IMR-90 (cell line): ENCODE measurements at regions not wholly inside any gene's neighbourhood (a gene's known extent, or its start where the extent isn't known, plus 50 kb on each side); places are given as distances from the start of the nearest gene placed in this dataset.

ENCODE experiments used
- ATAC-seq: fragments of 200-7000 bp; cut with Tn5 transposase; 2 replicates; pipeline ENCODE4 v1.9.1; 2020; ENCODE audit warnings: low read depth, mild to moderate bottlenecking, moderate library complexity
- BruUV-seq: library from RNA; stranded (reverse); fragments of 400-500 nt; replicated peaks from 2 replicates; lab custom pipeline; 2021; lab: Mats Ljungman, UMichigan
- CTCF ChIA-PET: fragments of 300-600 bp; formaldehyde crosslinking; extraction: SDS; loops from one replicate; lab custom pipeline; 2021; ENCODE audit warnings: antibody characterized with exemption; lab: Yijun Ruan, JAX
- POLR2A ChIA-PET: fragments of 300-600 bp; sonication (Branson Sonifier 250); formaldehyde crosslinking; loops from one replicate; lab custom pipeline; 2022; ENCODE audit warnings: antibody characterized with exemption; ENCODE audit not compliant: unreplicated experiment; lab: Charles Lee
- DNase-seq: peaks from one replicate; pipeline ENCODE4 v3.0.0; 2013
- H2AFZ ChIP-seq: replicated peaks from 2 replicates; pipeline ENCODE3; 2013; ENCODE audit warnings: low read length, mild to moderate bottlenecking; ENCODE audit not compliant: poor library complexity
- H2AK5ac ChIP-seq: 2 replicates; pipeline ENCODE4 v1.6.1; 2013; ENCODE audit warnings: low read depth, low read length, inconsistent platforms
- H2AK9ac ChIP-seq: replicated peaks from 2 replicates; pipeline ENCODE3; 2013; ENCODE audit warnings: mild to moderate bottlenecking, low read depth, low read length, moderate library complexity; ENCODE audit not compliant: poor library complexity
- H2BK120ac ChIP-seq: 2 replicates; pipeline ENCODE4 v1.6.1; 2013; ENCODE audit warnings: low read depth, low read length, inconsistent platforms
- H2BK15ac ChIP-seq: 3 replicates; pipeline ENCODE4 v1.6.1; 2013; ENCODE audit warnings: low read depth, low read length, inconsistent platforms
- H2BK20ac ChIP-seq: 2 replicates; pipeline ENCODE4 v1.6.1; 2013; ENCODE audit warnings: low read depth, mild to moderate bottlenecking, inconsistent platforms, low read length, moderate library complexity
- H2BK5ac ChIP-seq: 2 replicates; pipeline ENCODE4 v1.6.1; 2013; ENCODE audit warnings: mild to moderate bottlenecking, low read depth, low read length, inconsistent platforms; ENCODE audit not compliant: poor library complexity, severe bottlenecking
- H3K14ac ChIP-seq: replicated peaks from 2 replicates; pipeline ENCODE4 v1.6.1; 2013; ENCODE audit warnings: low read depth, low read length, inconsistent platforms
- H3K18ac ChIP-seq: 2 replicates; pipeline ENCODE4 v1.6.1; 2013; ENCODE audit warnings: low read depth, low read length, control low read depth
- H3K23ac ChIP-seq: 2 replicates; pipeline ENCODE4 v1.6.1; 2013; ENCODE audit warnings: low read depth, low read length, inconsistent platforms
- H3K27ac ChIP-seq: 2 replicates; pipeline ENCODE4 v1.5.1; 2013; ENCODE audit warnings: mild to moderate bottlenecking, control low read depth, low read length; ENCODE audit not compliant: insufficient read depth
- H3K27me3 ChIP-seq: 2 replicates; pipeline ENCODE4 v1.6.1; 2013; ENCODE audit warnings: low read length; ENCODE audit not compliant: control insufficient read depth, insufficient read depth
- H3K36me3 ChIP-seq: 2 replicates; pipeline ENCODE4 v1.6.1; 2013; ENCODE audit warnings: low read length, mixed read lengths; ENCODE audit not compliant: control insufficient read depth, insufficient read depth
- H3K4ac ChIP-seq: 2 replicates; pipeline ENCODE4 v1.6.1; 2013; ENCODE audit warnings: low read depth, low read length, inconsistent platforms
- H3K4me1 ChIP-seq: 2 replicates; pipeline ENCODE4 v1.6.1; 2013; ENCODE audit warnings: low read length, mixed read lengths; ENCODE audit not compliant: control insufficient read depth, insufficient read depth
- H3K4me2 ChIP-seq: 2 replicates; pipeline ENCODE4 v1.6.1; 2013; ENCODE audit warnings: low read depth, mild to moderate bottlenecking, control low read depth, low read length, moderate library complexity
- H3K4me3 ChIP-seq: 2 replicates; pipeline ENCODE4 v1.5.1; 2013; ENCODE audit warnings: low read depth, mild to moderate bottlenecking, control low read depth, low read length, moderate library complexity; ENCODE audit not compliant: insufficient read depth
- H3K56ac ChIP-seq: 2 replicates; pipeline ENCODE4 v1.6.1; 2013; ENCODE audit warnings: low read length, inconsistent platforms; ENCODE audit not compliant: insufficient read depth; ENCODE audit errors: extremely low read depth
- H3K79me1 ChIP-seq, 2 experiments: 2 replicates each; pipeline ENCODE4 v1.6.1; 2013; ENCODE audit warnings: low read length in 2 of 2, inconsistent platforms in 1 of 2, low read depth in 1 of 2
- H3K9ac ChIP-seq: 2 replicates; pipeline ENCODE4 v1.6.1; 2013; ENCODE audit warnings: low read depth, low read length, control low read depth
- H3K9me1 ChIP-seq: 2 replicates; pipeline ENCODE4 v1.6.1; 2013; ENCODE audit warnings: low read length, inconsistent platforms; ENCODE audit not compliant: insufficient read depth
- H3K9me3 ChIP-seq: 2 replicates; pipeline ENCODE4 v1.6.1; 2013; ENCODE audit warnings: low read length; ENCODE audit not compliant: control insufficient read depth, insufficient read depth
- H4K20me1 ChIP-seq: 2 replicates; pipeline ENCODE4 v1.6.1; 2013; ENCODE audit warnings: low read length, inconsistent platforms; ENCODE audit not compliant: insufficient read depth
- H4K5ac ChIP-seq: 2 replicates; pipeline ENCODE4 v1.6.1; 2013; ENCODE audit warnings: mild to moderate bottlenecking, low read depth, low read length, control low read depth
- H4K8ac ChIP-seq, 2 experiments: 2 replicates each; pipeline ENCODE4 v1.6.1; 2013; ENCODE audit warnings: low read depth in 2 of 2, low read length in 2 of 2, control low read depth in 1 of 2, inconsistent platforms in 1 of 2
- H4K91ac ChIP-seq: 2 replicates; pipeline ENCODE4 v1.6.1; 2013; ENCODE audit warnings: low read depth, low read length, inconsistent platforms; ENCODE audit not compliant: insufficient read depth
- CEBPB ChIP-seq: IDR thresholded peaks from 2 replicates; pipeline ENCODE4 v1.6.1; 2012; ENCODE audit warnings: low read depth, low read length, improper control_type of control experiment
- FOS ChIP-seq: fragments of 150-350 bp; IDR thresholded peaks from 2 replicates; pipeline ENCODE4 v1.6.1; 2016; ENCODE audit warnings: low read depth, low read length
- MXI1 ChIP-seq: IDR thresholded peaks from 2 replicates; pipeline ENCODE4 v1.6.1; 2012; ENCODE audit warnings: low read depth, mild to moderate bottlenecking, low read length, moderate library complexity, borderline replicate concordance
- RCOR1 ChIP-seq: IDR thresholded peaks from 2 replicates; pipeline ENCODE4 v1.6.1; 2012; ENCODE audit warnings: mild to moderate bottlenecking, low read length, improper control_type of control experiment; ENCODE audit not compliant: insufficient replicate concordance
- WGBS, 2 experiments: methylation state at CpG; one replicate each; pipeline versions ENCODE4 v1.1.5 to v1.1.7; 2013; ENCODE audit warnings: missing lambda C conversion rate in 2 of 2; ENCODE audit not compliant: insufficient read length in 1 of 2; ENCODE audit errors: extremely low coverage in 2 of 2; 5-methylcytosine and 5-hydroxymethylcytosine counted together
- dilution Hi-C: fragments of 300-500 bp; cut with HindIII; formaldehyde crosslinking; loops from one replicate; pipeline ENCODE4 v1.14.3; 2018; ENCODE audit warnings: low sequenced_read_pairs; ENCODE audit not compliant: unreplicated experiment
- in situ Hi-C: fragments of 300-500 bp; cut with MboI; formaldehyde crosslinking; loops from 3 replicates; pipeline ENCODE4 v1.14.3; 2019; ENCODE audit warnings: low sequenced_read_pairs, inconsistent platforms, mixed read lengths
- intact Hi-C: fragments of 100-400 bp; cut with micrococcal nuclease; formaldehyde crosslinking; loops from 2 replicates; pipeline ENCODE4 v1.10.0; 2022
- TF ChIP-seq, protein P1 (sequence below): fragments of 150-350 bp; IDR thresholded peaks from 2 replicates; pipeline ENCODE4 v1.6.1; 2017; ENCODE audit warnings: mild to moderate bottlenecking, antibody characterized with exemption, low read length, low read depth
- TF ChIP-seq, protein P2 (sequence below): fragments of 150-350 bp; IDR thresholded peaks from 2 replicates; pipeline ENCODE4 v1.6.1; 2016; ENCODE audit warnings: low read depth, mild to moderate bottlenecking, low read length, moderate library complexity, borderline replicate concordance

DNA sequence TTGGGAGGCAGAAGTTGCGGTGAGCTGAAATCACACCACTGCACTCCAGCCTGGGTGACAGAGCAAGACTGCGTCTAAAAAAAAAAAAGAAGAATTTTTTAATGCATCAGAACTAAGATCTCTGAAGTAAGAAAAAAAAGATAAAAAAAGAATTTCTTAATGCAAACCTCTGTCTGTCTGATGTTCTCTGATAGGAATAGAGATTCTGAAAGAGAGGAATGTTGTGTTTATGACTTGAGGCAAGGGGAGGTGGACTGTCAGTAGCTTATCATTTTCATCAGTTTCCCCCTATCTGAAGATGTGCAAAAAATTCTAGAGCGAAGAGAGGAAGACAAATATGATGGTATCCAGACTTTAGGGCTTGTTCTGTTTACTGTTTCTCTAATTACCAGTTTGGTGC lies 121.5 kb downstream of the SEC23IP start:
- Histone ChIP-seq H3K9me3 (no peaks in the 10 kb centered on the region), H2BK5ac (no peak overlapping the region), H3K27me3 (no peaks in the 10 kb centered on the region), H2BK15ac (no peak overlapping the region), H3K14ac (no peak overlapping the region), H3K79me1 (no peaks in the 10 kb centered on the region), H3K23ac (no peak overlapping the region), H4K20me1 (no peaks in the 10 kb centered on the region), H2BK20ac (no peak overlapping the region), H2AK9ac (no peak overlapping the region), H3K4me2 (no peak overlapping the region), H3K18ac (no peak overlapping the region), H3K4me3 (no peak overlapping the region), H2AK5ac (no peak overlapping the region), H4K5ac (no peak overlapping the region), H3K4me1 (no peaks in the 10 kb centered on the region), H4K91ac (no peak overlapping the region), H3K36me3 (no peaks in the 10 kb centered on the region), H3K9ac (no peak overlapping the region), H4K8ac (no peak overlapping the region), H2AFZ (no peak overlapping the region), H3K4ac (no peak overlapping the region), H2BK120ac (no peak overlapping the region), H3K27ac (no peak overlapping the region), H3K9me1 (no peaks in the 10 kb centered on the region), H3K56ac (no peak overlapping the region)
- dilution Hi-C loops: no loop called here
- POLR2A ChIA-PET: no interaction called here
- TF ChIP-seq MXI1 (no peak), RCOR1 (no peak), CEBPB (no peak), FOS (no peak)
- TF ChIP-seq, protein P1, sequence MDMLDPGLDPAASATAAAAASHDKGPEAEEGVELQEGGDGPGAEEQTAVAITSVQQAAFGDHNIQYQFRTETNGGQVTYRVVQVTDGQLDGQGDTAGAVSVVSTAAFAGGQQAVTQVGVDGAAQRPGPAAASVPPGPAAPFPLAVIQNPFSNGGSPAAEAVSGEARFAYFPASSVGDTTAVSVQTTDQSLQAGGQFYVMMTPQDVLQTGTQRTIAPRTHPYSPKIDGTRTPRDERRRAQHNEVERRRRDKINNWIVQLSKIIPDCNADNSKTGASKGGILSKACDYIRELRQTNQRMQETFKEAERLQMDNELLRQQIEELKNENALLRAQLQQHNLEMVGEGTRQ: no peak
- TF ChIP-seq, protein P2, sequence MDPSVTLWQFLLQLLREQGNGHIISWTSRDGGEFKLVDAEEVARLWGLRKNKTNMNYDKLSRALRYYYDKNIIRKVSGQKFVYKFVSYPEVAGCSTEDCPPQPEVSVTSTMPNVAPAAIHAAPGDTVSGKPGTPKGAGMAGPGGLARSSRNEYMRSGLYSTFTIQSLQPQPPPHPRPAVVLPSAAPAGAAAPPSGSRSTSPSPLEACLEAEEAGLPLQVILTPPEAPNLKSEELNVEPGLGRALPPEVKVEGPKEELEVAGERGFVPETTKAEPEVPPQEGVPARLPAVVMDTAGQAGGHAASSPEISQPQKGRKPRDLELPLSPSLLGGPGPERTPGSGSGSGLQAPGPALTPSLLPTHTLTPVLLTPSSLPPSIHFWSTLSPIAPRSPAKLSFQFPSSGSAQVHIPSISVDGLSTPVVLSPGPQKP: no peak
- no peak for ATAC-seq
- no peak for DNase-seq
- in situ Hi-C loops: no loop called here
- intact Hi-C loops: no loop called here
- CTCF ChIA-PET: no interaction called here
- BruUV-seq: no TSS peak
- WGBS, 2 experiments: no CpG with 5 or more reads among the region's 3 CpGs
